Prostate gland (tissue), 2 donors: ENCODE measurements at regions not wholly inside any gene's neighbourhood (a gene's known extent, or its start where the extent isn't known, plus 50 kb on each side); places are given as distances from the start of the nearest gene placed in this dataset.

Source experiments
- POLR2A ChIP-seq: fragments of 450-650 bp; IDR thresholded peaks from one replicate; pipeline ENCODE4 v1.6.1; 2016; ENCODE audit warnings: antibody characterized with exemption, mild to moderate bottlenecking
- POLR2AphosphoS5 ChIP-seq: sonication (generic); formaldehyde crosslinking; IDR thresholded peaks from one replicate; pipeline ENCODE4 v1.6.1; 2017; ENCODE audit warnings: antibody characterized with exemption
- TF ChIP-seq, protein P1 (sequence below), 4 experiments: fragments of 200-600 bp in 2 of 4; fragments of 450-650 bp in 2 of 4; sonication (generic) in 2 of 4; IDR thresholded peaks; 1 replicate in 3 of 4; 2 replicates in 1 of 4; pipeline ENCODE4 v1.5.1; 2016 to 2019; ENCODE audit warnings: antibody characterized with exemption in 4 of 4, mild to moderate bottlenecking in 2 of 4, moderate library complexity in 2 of 4

DNA sequence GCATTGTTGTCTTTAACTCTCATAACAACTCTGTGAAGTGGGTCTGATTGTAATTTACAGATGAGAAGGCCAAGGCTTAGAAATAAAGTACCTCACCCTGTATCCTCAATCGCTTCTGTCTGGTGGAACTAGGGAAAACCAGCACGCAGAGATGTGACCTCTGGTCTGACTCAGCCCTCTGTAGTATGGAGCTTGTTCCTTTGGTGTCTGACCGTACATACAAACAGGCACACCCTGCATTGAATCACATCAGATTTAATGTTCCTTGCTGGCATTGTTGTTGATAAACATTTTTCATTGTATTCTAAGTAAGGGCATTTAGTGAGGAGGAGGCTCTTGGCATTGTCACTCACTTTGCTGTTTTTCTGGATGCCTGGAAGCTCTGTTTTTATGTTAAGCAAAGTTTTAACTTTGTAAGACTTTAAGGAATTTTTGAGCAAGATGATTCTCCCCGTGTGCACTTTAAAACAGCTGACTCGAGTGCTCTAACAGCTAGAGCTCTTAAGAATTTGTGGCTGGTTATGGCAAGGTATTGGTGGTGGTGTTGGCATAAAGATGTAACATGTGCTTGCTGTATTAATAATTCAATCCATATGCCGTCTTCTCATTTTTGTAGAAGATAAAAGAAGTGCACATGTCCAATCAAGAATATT lies 89.0 kb upstream of the SPATA13 start:
- TF ChIP-seq, protein P1, sequence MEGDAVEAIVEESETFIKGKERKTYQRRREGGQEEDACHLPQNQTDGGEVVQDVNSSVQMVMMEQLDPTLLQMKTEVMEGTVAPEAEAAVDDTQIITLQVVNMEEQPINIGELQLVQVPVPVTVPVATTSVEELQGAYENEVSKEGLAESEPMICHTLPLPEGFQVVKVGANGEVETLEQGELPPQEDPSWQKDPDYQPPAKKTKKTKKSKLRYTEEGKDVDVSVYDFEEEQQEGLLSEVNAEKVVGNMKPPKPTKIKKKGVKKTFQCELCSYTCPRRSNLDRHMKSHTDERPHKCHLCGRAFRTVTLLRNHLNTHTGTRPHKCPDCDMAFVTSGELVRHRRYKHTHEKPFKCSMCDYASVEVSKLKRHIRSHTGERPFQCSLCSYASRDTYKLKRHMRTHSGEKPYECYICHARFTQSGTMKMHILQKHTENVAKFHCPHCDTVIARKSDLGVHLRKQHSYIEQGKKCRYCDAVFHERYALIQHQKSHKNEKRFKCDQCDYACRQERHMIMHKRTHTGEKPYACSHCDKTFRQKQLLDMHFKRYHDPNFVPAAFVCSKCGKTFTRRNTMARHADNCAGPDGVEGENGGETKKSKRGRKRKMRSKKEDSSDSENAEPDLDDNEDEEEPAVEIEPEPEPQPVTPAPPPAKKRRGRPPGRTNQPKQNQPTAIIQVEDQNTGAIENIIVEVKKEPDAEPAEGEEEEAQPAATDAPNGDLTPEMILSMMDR (IDR thresholded peaks at IDR 0.05): no peak
- TF ChIP-seq POLR2A (no peak), POLR2AphosphoS5 (no peak)
